GM13977 (cell line): ENCODE measurements at regions not wholly inside any gene's neighbourhood (a gene's known extent, or its start where the extent isn't known, plus 50 kb on each side); places are given as distances from the start of the nearest gene placed in this dataset.

ENCODE experiments used
- DNase-seq: peaks from one replicate; pipeline ENCODE4 v3.0.0; 2012; ENCODE audit warnings: low spot score
- in situ Hi-C: fragments of 300-500 bp; cut with MboI; formaldehyde crosslinking; loops from one replicate; pipeline ENCODE4 v1.12.0; 2022; ENCODE audit warnings: low sequenced_read_pairs, low pct_unique_long_range_greater_than_20kb, mixed read lengths, inconsistent platforms; ENCODE audit not compliant: unreplicated experiment
- TF ChIP-seq, protein P1 (sequence below): IDR thresholded peaks from 2 replicates; pipeline ENCODE4 v1.5.1; 2012; ENCODE audit warnings: mild to moderate bottlenecking, control low read depth; ENCODE audit not compliant: insufficient read depth; ENCODE audit errors: extremely low read depth, missing control alignments

- in situ Hi-C loops, result no loop called here
- DNase-seq, result no peak
- TF ChIP-seq, protein P1, sequence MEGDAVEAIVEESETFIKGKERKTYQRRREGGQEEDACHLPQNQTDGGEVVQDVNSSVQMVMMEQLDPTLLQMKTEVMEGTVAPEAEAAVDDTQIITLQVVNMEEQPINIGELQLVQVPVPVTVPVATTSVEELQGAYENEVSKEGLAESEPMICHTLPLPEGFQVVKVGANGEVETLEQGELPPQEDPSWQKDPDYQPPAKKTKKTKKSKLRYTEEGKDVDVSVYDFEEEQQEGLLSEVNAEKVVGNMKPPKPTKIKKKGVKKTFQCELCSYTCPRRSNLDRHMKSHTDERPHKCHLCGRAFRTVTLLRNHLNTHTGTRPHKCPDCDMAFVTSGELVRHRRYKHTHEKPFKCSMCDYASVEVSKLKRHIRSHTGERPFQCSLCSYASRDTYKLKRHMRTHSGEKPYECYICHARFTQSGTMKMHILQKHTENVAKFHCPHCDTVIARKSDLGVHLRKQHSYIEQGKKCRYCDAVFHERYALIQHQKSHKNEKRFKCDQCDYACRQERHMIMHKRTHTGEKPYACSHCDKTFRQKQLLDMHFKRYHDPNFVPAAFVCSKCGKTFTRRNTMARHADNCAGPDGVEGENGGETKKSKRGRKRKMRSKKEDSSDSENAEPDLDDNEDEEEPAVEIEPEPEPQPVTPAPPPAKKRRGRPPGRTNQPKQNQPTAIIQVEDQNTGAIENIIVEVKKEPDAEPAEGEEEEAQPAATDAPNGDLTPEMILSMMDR, result no peak
These were observed 581.4 kb downstream of the CDH11 start for GRCh38 chr16:64540434-64540833.

- in situ Hi-C loops, result no loop called here
- TF ChIP-seq, protein P1, result no peak
- DNase-seq, result no peak
These were observed 582.0 kb downstream of the CDH11 start for GRCh38 chr16:64539811-64540371.

- TF ChIP-seq, protein P1, result no peak
- in situ Hi-C loops, result no loop called here
- DNase-seq, result no peak
These were observed 587.6 kb downstream of the CDH11 start for GRCh38 chr16:64534180-64534780.

DNA sequence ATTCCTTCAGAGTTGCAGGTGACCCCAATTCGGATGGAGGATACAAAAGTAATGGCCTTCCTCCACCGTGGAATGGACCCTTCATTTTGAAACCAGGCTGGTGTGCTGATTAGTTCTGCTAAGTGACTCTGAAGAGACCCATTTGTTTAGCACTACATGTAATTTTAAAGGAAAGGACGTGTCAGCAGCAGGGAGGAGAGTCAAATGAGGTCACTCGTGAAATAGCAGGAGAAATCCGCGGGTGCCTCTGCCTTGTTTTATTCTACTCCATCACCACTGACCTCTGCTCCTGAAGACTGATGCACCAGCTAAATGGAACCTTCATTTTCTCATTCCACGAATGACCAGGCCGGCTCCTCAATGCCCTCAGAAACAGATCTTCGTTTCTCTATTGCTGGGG, 589.2 kb downstream of the CDH11 start:
- TF ChIP-seq, protein P1, result no peak
- no peak for DNase-seq
- in situ Hi-C loops, result no loop called here

DNA sequence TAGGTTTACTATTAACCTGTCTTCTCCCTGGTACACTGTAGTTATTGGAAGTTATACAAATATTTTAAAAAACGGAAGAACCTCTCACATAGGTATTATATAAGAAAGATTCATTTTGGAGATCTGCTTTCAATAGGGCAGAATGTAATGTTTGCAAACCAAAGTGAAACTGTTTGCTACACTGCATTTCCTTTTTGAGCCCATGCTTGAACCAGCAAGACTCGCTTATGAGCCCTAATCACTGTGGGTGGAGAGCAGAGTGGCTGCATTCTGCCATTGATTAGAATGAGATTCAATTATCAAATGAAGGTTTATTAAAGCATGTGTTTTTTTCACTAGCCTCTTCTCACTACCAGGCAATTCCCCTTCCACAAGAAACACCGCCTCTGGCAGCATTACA, 589.7 kb downstream of the CDH11 start:
- in situ Hi-C loops, result no loop called here
- DNase-seq, result no peak
- TF ChIP-seq, protein P1, result no peak

DNA sequence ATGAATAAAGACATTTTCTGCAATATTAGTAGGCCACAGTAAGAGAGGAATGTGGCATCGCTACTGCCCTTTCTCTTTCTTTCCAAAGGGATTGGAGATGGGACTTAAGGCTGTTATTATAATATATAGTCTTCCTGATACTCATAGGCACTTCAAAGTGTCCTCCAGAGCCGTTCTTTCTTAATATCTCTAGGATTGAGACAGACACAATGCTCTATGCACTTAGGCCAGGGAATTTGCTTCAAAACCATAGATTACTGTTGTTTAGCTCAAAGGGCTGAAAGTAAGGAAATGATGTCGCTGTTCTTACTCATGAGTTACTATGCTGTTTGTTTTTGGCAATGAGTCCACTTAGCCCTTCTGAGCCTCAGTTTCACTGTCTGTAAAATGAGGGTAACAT, 590.5 kb downstream of the CDH11 start:
- no peak for DNase-seq
- in situ Hi-C loops, result no loop called here
- TF ChIP-seq, protein P1, result no peak

GRCh38 chr16:64522548-64522947, 599.3 kb downstream of the CDH11 start:
- in situ Hi-C loops, result no loop called here
- no peak for DNase-seq
- TF ChIP-seq, protein P1, result no peak
